Inflammatory macrophage (primary cell): ENCODE measurements at regions not wholly inside any gene's neighbourhood (a gene's known extent, or its start where the extent isn't known, plus 50 kb on each side); places are given as distances from the start of the nearest gene placed in this dataset.
A peak's percentile ranks its signal among the peaks of the same experiment; 100 is the strongest.

Experiments
- DNase-seq, 2 donors: peaks; one replicate each; pipeline ENCODE4 v3.0.0-alpha.2; 2020 to 2022

GRCh38 chr13:105273665-105274222 is 1261.7 kb downstream of the EFNB2 start:
- no peak for DNase-seq

GRCh38 chr13:105272660-105273631 is 1262.5 kb downstream of the EFNB2 start:
- DNase-seq = peak; percentile 82 to 84

GRCh38 chr13:105266615-105267014 is 1268.8 kb downstream of the EFNB2 start:
- DNase-seq = no peak

- DNase-seq = no peak
Observed at GRCh38 chr13:105262579-105262978, 1272.9 kb downstream of the EFNB2 start.

- no peak for DNase-seq
Observed at GRCh38 chr13:105259426-105259825, 1276.0 kb downstream of the EFNB2 start.

GRCh38 chr13:105255472-105255871 is 1280.0 kb downstream of the EFNB2 start:
- no peak for DNase-seq

- DNase-seq = no peak
Observed at GRCh38 chr13:105251293-105251692, 1284.2 kb downstream of the EFNB2 start.

- DNase-seq = no peak
Observed at GRCh38 chr13:105247830-105248229, 1287.6 kb downstream of the EFNB2 start.

GRCh38 chr13:105240371-105240770 is 1295.1 kb downstream of the EFNB2 start:
- DNase-seq = no peak

GRCh38 chr13:105232439-105232838 is 1303.0 kb downstream of the EFNB2 start:
- DNase-seq = no peak

GRCh38 chr13:105232006-105232405 is 1303.5 kb downstream of the EFNB2 start:
- DNase-seq = no peak

GRCh38 chr13:105231579-105231978 is 1303.9 kb downstream of the EFNB2 start:
- DNase-seq = no peak

GRCh38 chr13:105220881-105221280 is 1314.6 kb downstream of the EFNB2 start:
- no peak for DNase-seq

GRCh38 chr13:105220063-105220462 is 1315.4 kb downstream of the EFNB2 start:
- DNase-seq = no peak

- no peak for DNase-seq
Observed at GRCh38 chr13:105219651-105220050, 1315.8 kb downstream of the EFNB2 start.

GRCh38 chr13:105213512-105213911 is 1322.0 kb downstream of the EFNB2 start:
- no peak for DNase-seq

GRCh38 chr13:105207572-105208293 is 1327.7 kb downstream of the EFNB2 start:
- DNase-seq = no peak

GRCh38 chr13:105202354-105202753 is 1333.1 kb downstream of the EFNB2 start:
- DNase-seq = peak; percentile 34 to 35

GRCh38 chr13:105201351-105201750 is 1334.1 kb downstream of the EFNB2 start:
- DNase-seq = no peak

GRCh38 chr13:105200181-105200580 is 1335.3 kb downstream of the EFNB2 start:
- DNase-seq = no peak

- DNase-seq = no peak
Observed at GRCh38 chr13:105196052-105196451, 1339.4 kb downstream of the EFNB2 start.

GRCh38 chr13:105193026-105193425 is 1342.4 kb downstream of the EFNB2 start:
- DNase-seq = no peak

GRCh38 chr13:105184201-105184600 is 1351.3 kb downstream of the EFNB2 start:
- DNase-seq = peak; percentile 59 to 63
